Activated CD4-positive, alpha-beta T cell treated with anti-CD3 and anti-CD28 coated beads for 36 hours (primary cell): ENCODE measurements at regions not wholly inside any gene's neighbourhood (a gene's known extent, or its start where the extent isn't known, plus 50 kb on each side); places are given as distances from the start of the nearest gene placed in this dataset.

Experiments
- ATAC-seq: fragments of 200-7000 bp; cut with Tn5 transposase; one replicate; pipeline ENCODE4 v1.10.0; 2021; ENCODE audit warnings: mild to moderate bottlenecking, moderate library complexity
- CTCF ChIA-PET: fragments of 350-600 bp; sonication (Branson Sonifier 250); formaldehyde crosslinking; loops from one replicate; lab custom pipeline; 2021; ENCODE audit warnings: antibody characterized with exemption; lab: Charles Lee
- POLR2A ChIA-PET: fragments of 350-600 bp; sonication (Branson Sonifier 250); formaldehyde crosslinking; loops from one replicate; lab custom pipeline; 2021; ENCODE audit warnings: antibody characterized with exemption, inconsistent platforms; lab: Charles Lee
- DNase-seq: peaks from one replicate; pipeline ENCODE4 v3.0.0-alpha.2; 2020
- H3K27ac Mint-ChIP-seq: one replicate; pipeline ENCODE4 v1.8.0; 2021; ENCODE audit warnings: mixed read lengths
- H3K27me3 Mint-ChIP-seq: one replicate; pipeline ENCODE4 v1.8.0; 2021; ENCODE audit warnings: mixed read lengths
- H3K36me3 Mint-ChIP-seq: one replicate; pipeline ENCODE4 v1.8.0; 2021; ENCODE audit warnings: low read depth, mixed read lengths
- H3K4me1 Mint-ChIP-seq: one replicate; pipeline ENCODE4 v1.8.0; 2021; ENCODE audit warnings: mixed read lengths
- H3K4me3 Mint-ChIP-seq: one replicate; pipeline ENCODE4 v1.8.0; 2021; ENCODE audit warnings: mild to moderate bottlenecking, moderate library complexity, mixed read lengths
- H3K9me3 Mint-ChIP-seq: one replicate; pipeline ENCODE4 v1.8.0; 2021; ENCODE audit warnings: low read depth, mixed read lengths
- intact Hi-C, 2 experiments: fragments of 100-400 bp; cut with DNase I in 1 of 2; cut with micrococcal nuclease in 1 of 2; formaldehyde crosslinking; loops; one replicate each; pipeline versions ENCODE4 v1.14.2 to v1.15.1; 2022 to 2024; cut with DNase I, micrococcal nuclease

DNA sequence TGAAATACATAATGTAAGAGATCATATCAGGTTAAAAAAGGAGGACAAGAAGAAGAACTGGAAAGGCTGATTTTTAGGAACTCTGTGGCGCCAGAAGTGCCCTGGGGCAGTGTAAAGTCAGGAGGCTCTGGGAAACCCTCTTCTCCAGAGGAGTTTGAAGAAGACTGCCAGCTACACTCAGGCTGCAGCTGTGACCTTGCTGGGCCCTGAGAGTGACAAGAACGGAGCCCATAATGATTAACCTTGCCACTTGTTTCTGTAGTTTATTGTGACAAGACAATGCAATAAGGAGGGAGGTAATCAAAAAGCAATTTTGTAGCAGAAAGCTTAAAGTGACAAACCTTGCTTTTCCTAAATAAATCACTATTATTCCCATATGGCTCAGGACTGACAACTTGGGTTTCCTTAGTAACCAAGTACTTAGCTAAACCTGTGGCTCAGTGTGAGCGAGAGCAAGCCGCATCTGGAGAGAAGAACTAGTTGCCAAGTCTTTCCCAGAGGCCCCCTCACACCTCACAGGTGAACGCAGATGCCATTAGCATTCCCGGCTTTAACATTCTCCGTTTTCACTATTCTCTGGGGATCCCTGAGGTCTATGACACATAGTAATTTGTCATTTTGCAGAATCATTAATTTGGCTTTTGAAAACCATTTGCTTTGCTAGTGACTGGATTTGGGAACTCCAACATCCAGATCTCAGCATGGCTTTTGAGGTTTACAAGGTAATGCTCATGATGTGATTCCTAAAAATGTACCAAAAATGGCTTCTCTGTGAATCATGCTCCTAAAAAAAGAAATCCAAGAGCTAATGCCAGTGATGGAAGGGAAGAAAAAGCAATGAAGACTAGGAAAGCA lies 115.9 kb downstream of the OMA1 start:
- Mint-ChIP-seq H3K4me3 (no peak overlapping the region), H3K27me3 (no peaks in the 10 kb centered on the region), H3K4me1 (no peaks in the 10 kb centered on the region), H3K9me3 (no peaks in the 10 kb centered on the region), H3K36me3 (no peaks in the 10 kb centered on the region), H3K27ac (no peak overlapping the region)
- DNase-seq: no peak
- intact Hi-C loops: no loop called here
- ChIA-PET POLR2A (no interaction called here), CTCF (no interaction called here)
- ATAC-seq: no peak

DNA sequence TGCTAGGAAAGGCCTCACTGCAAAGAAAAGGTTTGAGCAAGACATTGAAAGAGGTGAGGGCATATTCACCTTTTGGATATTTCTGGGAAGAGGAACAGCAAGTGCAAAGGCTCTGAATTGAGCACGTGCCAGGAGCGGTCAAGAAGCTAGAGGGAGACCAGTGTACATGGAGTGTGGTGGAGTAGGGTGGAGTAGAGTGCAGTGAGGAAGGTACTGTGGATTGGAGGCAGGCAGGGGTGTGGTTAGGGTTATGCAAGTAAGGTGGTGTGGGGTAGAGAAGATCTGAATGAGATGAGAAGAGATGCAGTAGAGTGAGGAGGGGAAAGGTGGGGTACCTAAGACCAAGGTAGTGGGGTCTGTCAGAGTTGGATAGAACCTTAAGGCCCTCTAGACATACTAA lies 119.6 kb downstream of the OMA1 start:
- ChIA-PET POLR2A (no interaction called here), CTCF (no interaction called here)
- Mint-ChIP-seq H3K27ac (no peak overlapping the region), H3K27me3 (no peaks in the 10 kb centered on the region), H3K36me3 (peaks cover 3% of the 10 kb centered on the region), H3K4me1 (no peaks in the 10 kb centered on the region), H3K4me3 (no peak overlapping the region), H3K9me3 (no peaks in the 10 kb centered on the region)
- intact Hi-C loops: no loop called here
- ATAC-seq (no peak), DNase-seq (no peak)

DNA sequence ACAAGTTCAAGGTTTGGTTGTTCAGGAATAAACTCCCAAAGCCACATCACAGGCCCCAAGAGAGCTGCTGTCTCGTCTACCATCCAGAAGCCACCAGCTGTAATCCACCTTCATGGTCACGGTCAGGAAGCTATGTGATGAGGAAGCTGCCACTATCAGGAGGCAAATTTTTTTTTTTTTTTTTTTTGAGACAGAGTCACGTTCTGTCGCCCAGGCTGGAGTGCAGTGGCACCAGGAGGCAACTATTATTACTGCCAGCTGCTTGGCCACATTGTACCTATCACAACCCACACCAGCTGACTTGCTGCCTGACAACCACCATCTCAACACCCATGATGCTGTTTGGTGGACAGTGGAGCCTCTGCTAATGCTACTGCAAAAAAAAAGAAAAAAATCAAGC lies 124.1 kb downstream of the OMA1 start:
- Mint-ChIP-seq H3K4me3 (no peak overlapping the region), H3K9me3 (no peaks in the 10 kb centered on the region), H3K27me3 (no peaks in the 10 kb centered on the region), H3K36me3 (peaks cover 3% of the 10 kb centered on the region), H3K27ac (no peak overlapping the region), H3K4me1 (no peaks in the 10 kb centered on the region)
- no peak for DNase-seq
- no peak for ATAC-seq
- ChIA-PET CTCF (interaction anchor here (0.6 kb wide), 1 partner anchor 256 kb away, joined by 3 read pairs; no protein-coding TSS in a partner anchor), POLR2A (no interaction called here)
- intact Hi-C loops: no loop called here

DNA sequence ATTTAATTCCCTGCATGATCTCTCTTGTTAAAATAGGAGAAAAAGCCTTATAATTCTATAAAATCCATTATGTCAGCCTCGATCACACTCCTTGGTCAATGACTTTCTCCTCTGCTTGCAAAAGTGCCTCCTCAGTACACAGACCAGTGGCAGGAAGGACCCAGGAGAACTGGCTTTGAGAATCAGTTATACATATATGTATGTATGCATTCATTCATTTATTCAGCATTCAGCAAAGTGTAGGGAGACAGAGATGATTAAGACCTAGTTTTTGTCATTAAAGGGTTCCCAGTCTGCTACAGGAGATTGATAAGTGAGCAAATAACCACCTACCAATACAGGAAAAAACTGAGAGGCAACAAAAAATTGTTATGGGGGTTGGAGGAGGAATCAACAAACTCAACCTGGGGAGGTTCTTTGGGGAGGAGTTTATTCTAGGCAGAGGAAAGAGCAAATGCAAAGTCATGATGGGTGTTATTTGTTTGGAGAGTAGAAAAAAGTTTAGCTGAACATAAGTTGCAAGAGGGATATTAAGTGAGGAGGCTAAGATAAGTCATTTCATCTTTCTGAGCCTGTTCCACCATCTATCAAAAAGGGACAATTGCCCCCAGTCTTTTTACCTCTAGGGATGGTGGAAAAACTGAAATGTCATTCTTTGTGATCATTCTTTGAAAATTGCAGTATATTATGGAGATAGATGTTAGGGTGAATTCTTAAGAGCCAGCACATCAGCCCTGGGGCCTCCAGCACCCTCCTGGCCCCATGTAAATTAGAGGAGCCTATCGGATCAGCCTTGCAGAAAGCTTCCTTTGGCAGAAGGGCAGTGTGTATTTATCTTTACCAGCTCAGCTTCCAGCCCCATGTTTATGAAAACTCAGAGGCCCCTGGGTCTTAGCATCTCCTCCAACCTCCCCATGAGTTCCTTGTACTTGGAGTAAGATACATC lies 128.0 kb downstream of the OMA1 start:
- Mint-ChIP-seq H3K4me3 (no peak overlapping the region), H3K36me3 (no peaks in the 10 kb centered on the region), H3K4me1 (no peaks in the 10 kb centered on the region), H3K9me3 (no peaks in the 10 kb centered on the region), H3K27ac (no peak overlapping the region), H3K27me3 (no peaks in the 10 kb centered on the region)
- ChIA-PET POLR2A (no interaction called here), CTCF (no interaction called here)
- ATAC-seq: no peak
- DNase-seq: no peak
- intact Hi-C loops: no loop called here

DNA sequence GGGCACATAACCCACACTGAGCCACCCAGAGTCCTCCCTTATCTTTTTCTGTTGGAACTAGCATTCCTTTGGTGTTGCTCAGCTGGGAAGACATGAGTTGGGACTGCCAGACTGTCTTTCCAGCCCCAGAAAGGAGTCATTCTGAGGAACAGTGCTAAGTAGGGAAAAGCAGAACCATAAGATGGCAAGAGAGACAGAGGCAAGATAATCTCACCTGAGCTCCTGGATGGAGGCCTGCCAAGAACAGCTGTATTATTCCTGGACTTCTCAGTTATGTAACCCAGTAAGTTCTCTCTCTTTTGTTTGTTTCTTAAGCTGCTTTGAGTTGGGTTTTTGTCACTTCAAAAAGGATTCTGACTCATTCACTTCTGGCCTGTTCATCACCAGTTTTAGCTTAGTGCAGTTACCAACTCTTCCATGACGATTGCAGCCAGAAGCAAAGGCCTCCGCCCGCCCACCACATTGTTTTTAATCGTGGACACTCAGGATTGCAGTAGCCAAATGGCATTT lies 134.4 kb downstream of the OMA1 start:
- DNase-seq (no peak), ATAC-seq (no peak)
- peaks cover 2% of the 10 kb centered on the region for H3K27me3 Mint-ChIP-seq
- H3K27ac Mint-ChIP-seq: no peak overlapping the region
- intact Hi-C loops: no loop called here
- POLR2A ChIA-PET: no interaction called here
- CTCF ChIA-PET: no interaction called here
- H3K36me3 Mint-ChIP-seq: no peaks in the 10 kb centered on the region
- H3K4me3 Mint-ChIP-seq: no peak overlapping the region
- no peaks in the 10 kb centered on the region for H3K9me3 Mint-ChIP-seq
- H3K4me1 Mint-ChIP-seq: no peaks in the 10 kb centered on the region

DNA sequence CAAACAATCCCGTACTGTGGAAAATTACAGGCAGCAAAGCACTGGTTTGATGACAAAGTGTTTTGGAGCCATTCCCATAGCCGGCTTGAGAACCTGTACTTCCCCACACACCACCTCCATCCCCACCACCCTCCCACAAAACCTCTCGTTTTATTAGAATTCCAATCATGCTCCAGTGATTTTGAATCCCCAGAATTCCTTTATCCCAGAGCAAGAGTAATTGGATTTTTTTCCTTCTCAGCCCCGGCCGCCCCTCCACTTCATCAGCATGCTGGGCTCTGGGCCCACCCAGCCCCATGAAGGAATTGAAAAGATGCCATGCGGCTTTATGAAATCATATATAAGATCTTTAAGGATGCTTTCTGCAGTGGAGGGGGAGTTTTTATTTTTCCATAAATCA lies 136.6 kb downstream of the OMA1 start:
- H3K27me3 Mint-ChIP-seq: peaks cover 2% of the 10 kb centered on the region
- ChIA-PET POLR2A (no interaction called here), CTCF (no interaction called here)
- DNase-seq (no peak), ATAC-seq (no peak)
- intact Hi-C loops: no loop called here
- H3K9me3 Mint-ChIP-seq: no peaks in the 10 kb centered on the region
- no peaks in the 10 kb centered on the region for H3K4me1 Mint-ChIP-seq
- no peak overlapping the region for H3K4me3 Mint-ChIP-seq
- no peaks in the 10 kb centered on the region for H3K36me3 Mint-ChIP-seq
- H3K27ac Mint-ChIP-seq: no peak overlapping the region

DNA sequence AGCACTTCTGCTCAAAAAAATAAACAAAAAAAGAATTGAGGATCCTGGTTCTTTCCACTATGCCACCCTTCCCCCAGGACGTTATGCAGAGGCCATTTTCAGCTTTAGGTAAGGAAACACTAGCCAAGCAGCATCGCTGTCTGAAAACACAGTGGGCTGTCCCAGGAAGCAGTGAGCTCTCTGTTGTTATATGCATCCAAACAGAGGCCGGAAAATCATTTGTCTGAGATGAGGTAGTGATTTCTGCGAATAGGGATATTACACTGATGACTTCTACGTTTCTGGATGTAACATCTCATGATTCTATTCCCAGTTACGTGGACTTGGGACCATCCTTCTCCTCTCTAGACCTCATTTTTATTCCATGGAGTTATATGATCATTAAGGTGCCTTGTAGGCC lies 137.2 kb downstream of the OMA1 start:
- no peak overlapping the region for H3K4me3 Mint-ChIP-seq
- H3K9me3 Mint-ChIP-seq: no peaks in the 10 kb centered on the region
- no peaks in the 10 kb centered on the region for H3K4me1 Mint-ChIP-seq
- ATAC-seq: no peak
- H3K27me3 Mint-ChIP-seq: peaks cover 2% of the 10 kb centered on the region
- DNase-seq: no peak
- intact Hi-C loops: no loop called here
- POLR2A ChIA-PET: no interaction called here
- H3K36me3 Mint-ChIP-seq: no peaks in the 10 kb centered on the region
- CTCF ChIA-PET: no interaction called here
- H3K27ac Mint-ChIP-seq: no peak overlapping the region

DNA sequence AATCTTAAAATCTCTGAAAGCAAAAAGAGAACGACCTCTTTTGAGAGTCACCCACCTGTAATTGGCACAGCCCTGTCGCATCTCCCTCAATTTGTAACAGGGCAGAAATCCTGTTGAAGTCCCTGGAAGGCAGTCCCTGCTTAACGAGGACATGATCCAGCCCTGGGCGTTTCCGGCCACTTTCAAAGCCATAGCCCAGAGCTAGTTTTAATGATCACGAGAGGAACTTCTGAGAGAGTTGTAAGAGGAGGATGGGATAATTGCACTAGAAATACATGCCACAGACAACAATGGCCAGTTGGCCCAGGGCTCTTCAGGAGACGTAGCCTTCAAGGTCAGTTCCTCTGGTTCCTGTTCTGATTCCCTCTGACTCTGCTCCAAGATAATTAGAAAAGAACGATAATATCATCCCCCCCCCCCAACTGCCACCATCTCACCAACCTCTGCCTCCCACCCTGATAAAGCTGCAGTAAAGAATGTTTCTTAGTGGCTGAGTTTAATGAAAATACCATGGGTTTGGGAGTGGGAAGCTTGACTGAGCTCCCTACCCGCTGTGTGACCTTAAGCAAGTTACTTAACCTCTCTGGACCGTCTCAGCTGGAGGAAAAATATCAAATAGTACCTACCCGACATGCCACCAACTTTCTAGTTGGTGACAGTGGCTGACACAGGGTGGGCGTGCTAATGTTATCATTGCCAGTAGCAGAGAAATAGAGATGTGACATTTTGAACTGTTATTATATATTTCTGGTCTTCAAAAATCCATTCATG lies 140.0 kb downstream of the OMA1 start:
- ChIA-PET CTCF (no interaction called here), POLR2A (no interaction called here)
- Mint-ChIP-seq H3K27me3 (peaks cover 2% of the 10 kb centered on the region), H3K9me3 (no peaks in the 10 kb centered on the region), H3K27ac (no peak overlapping the region), H3K4me3 (no peak overlapping the region), H3K36me3 (no peaks in the 10 kb centered on the region), H3K4me1 (no peaks in the 10 kb centered on the region)
- DNase-seq (no peak), ATAC-seq (no peak)
- intact Hi-C loops: no loop called here

DNA sequence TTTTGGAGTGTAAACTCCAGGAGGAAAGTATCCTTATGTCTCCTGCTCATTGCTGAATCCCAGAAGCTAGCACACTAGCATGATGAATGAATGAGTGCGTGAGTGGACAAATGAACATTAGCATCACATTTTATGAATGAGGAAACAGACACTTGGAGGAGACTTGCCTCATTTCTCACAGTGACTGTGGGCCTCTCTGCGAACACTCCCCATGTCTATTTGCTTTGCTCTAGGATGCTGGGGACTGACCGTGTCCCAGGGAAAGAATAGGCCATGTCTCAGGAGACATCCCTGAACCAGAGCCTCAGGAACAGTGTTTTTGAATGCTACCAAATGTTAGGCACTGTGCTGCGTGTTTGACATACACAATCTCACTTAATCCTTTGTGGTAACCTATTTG lies 140.9 kb downstream of the OMA1 start:
- H3K27ac Mint-ChIP-seq: no peak overlapping the region
- H3K27me3 Mint-ChIP-seq: peaks cover 2% of the 10 kb centered on the region
- POLR2A ChIA-PET: no interaction called here
- ATAC-seq (no peak), DNase-seq (no peak)
- H3K4me3 Mint-ChIP-seq: no peak overlapping the region
- intact Hi-C loops: no loop called here
- CTCF ChIA-PET: no interaction called here
- H3K9me3 Mint-ChIP-seq: no peaks in the 10 kb centered on the region
- H3K36me3 Mint-ChIP-seq: no peaks in the 10 kb centered on the region
- H3K4me1 Mint-ChIP-seq: no peaks in the 10 kb centered on the region

DNA sequence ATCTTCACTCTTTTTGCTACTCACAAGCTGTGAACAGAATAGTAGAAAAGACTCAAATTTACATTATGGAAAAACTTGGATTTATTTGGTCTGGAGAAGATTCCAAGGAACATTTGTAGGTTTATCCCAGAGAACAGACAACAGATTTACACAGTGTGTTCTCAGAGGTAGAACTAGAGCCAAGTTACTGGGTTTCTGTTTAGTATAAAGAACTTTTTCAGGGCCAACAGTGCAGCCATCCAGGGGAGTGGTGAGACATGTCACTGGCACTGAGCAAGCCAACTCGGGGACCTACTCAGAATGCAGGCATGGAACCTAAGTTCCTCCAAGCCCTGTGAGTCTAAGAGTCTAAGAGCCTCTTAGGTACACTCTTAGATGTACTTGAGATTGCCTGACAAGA lies 142.6 kb downstream of the OMA1 start:
- POLR2A ChIA-PET: no interaction called here
- DNase-seq (no peak), ATAC-seq (no peak)
- intact Hi-C loops: no loop called here
- Mint-ChIP-seq H3K27me3 (peaks cover 2% of the 10 kb centered on the region), H3K4me1 (no peaks in the 10 kb centered on the region), H3K27ac (no peak overlapping the region), H3K36me3 (no peaks in the 10 kb centered on the region), H3K9me3 (no peaks in the 10 kb centered on the region), H3K4me3 (no peak overlapping the region)
- CTCF ChIA-PET: no interaction called here

DNA sequence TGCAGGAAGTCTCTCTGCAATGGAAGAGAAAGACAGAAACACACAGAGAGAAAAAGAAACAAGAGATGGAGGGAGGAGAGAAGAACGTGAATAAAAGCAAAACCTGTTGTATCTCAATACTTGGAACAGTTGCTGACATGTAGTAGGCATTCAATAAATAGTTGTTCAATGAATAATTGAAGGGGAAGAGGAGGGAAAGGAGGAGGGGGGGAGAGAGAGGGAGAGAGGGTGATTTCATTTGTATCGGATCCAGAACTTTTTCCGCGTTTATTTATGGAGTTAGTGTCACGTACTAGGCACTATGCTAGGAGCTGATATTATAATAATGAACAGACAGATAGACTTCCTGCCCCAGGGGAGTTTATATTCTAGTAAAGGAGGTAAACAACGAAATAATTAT lies 144.1 kb downstream of the OMA1 start:
- ATAC-seq (no peak), DNase-seq (no peak)
- ChIA-PET POLR2A (interaction anchor here (0.6 kb wide), 1 partner anchor 60 kb away, joined by 5 read pairs; no protein-coding TSS in a partner anchor), CTCF (interaction anchor here (0.5 kb wide), 1 partner anchor 1633 kb away, joined by 3 read pairs; no protein-coding TSS in a partner anchor)
- no peaks in the 10 kb centered on the region for H3K4me1 Mint-ChIP-seq
- H3K36me3 Mint-ChIP-seq: no peaks in the 10 kb centered on the region
- intact Hi-C loops: no loop called here
- H3K9me3 Mint-ChIP-seq: no peaks in the 10 kb centered on the region
- H3K27me3 Mint-ChIP-seq: no peaks in the 10 kb centered on the region
- no peak overlapping the region for H3K4me3 Mint-ChIP-seq
- H3K27ac Mint-ChIP-seq: no peak overlapping the region
